DND-41 (cell line): ENCODE measurements at regions not wholly inside any gene's neighbourhood (a gene's known extent, or its start where the extent isn't known, plus 50 kb on each side); places are given as distances from the start of the nearest gene placed in this dataset.

ENCODE experiments used
- CTCF ChIP-seq: IDR thresholded peaks from 2 replicates; pipeline ENCODE4 v1.5.1; 2012; ENCODE audit warnings: borderline replicate concordance, low read length, moderate library complexity, mild to moderate bottlenecking; ENCODE audit not compliant: poor library complexity, severe bottlenecking; ENCODE audit errors: extremely low read depth
- EZH2 ChIP-seq: IDR thresholded peaks from 3 replicates; pipeline ENCODE4 v1.6.1; 2012; ENCODE audit warnings: borderline replicate concordance, low read depth, mild to moderate bottlenecking, moderate library complexity, low read length, inconsistent platforms; ENCODE audit not compliant: severe bottlenecking

GRCh38 chr5:168073311-168073710 lies 218.1 kb upstream of the WWC1 start:
- TF ChIP-seq CTCF (no peak), EZH2 (no peak)
